BLaER1 treated with 17β-estradiol and CSF1 and Interleukin-3, amounts not matched to agents 10 nM and 100 nM (cell line): ENCODE measurements at regions not wholly inside any gene's neighbourhood (a gene's known extent, or its start where the extent isn't known, plus 50 kb on each side); places are given as distances from the start of the nearest gene placed in this dataset.

Experiments used
- H3K27ac ChIP-seq, 11 experiments: shearing (Covaris generic); formaldehyde crosslinking; 2 replicates each; pipeline ENCODE4 v1.8.1; 2022
- H3K27me3 ChIP-seq, 11 experiments: shearing (Covaris generic); formaldehyde crosslinking; 2 replicates each; pipeline ENCODE4 v1.8.1; 2022
- H3K36me3 ChIP-seq, 11 experiments: shearing (Covaris generic); formaldehyde crosslinking; 2 replicates each; pipeline ENCODE4 v1.8.1; 2022
- H3K4me1 ChIP-seq, 10 experiments: shearing (Covaris generic); formaldehyde crosslinking; 2 replicates each; pipeline ENCODE4 v1.8.1; 2022
- H3K4me2 ChIP-seq, 11 experiments: shearing (Covaris generic); formaldehyde crosslinking; 2 replicates each; pipeline ENCODE4 v1.8.1; 2022
- H3K4me3 ChIP-seq, 10 experiments: shearing (Covaris generic); formaldehyde crosslinking; 2 replicates each; pipeline ENCODE4 v1.8.1; 2022
- H3K9ac ChIP-seq, 11 experiments: shearing (Covaris generic); formaldehyde crosslinking; 2 replicates each; pipeline ENCODE4 v1.8.1; 2022
- H3K9me3 ChIP-seq, 11 experiments: shearing (Covaris generic); formaldehyde crosslinking; replicated peaks in 1 of 11; 2 replicates each; pipeline ENCODE4 v1.8.1; 2022
- H4K20me1 ChIP-seq, 11 experiments: shearing (Covaris generic); formaldehyde crosslinking; 2 replicates each; pipeline ENCODE4 v1.8.1; 2022
- Cebpa-rat ChIP-seq, 11 experiments: shearing (Covaris generic); IDR thresholded peaks; 2 replicates each; pipeline ENCODE4 v1.8.1; 2022

- H3K4me3 ChIP-seq = no peak overlapping the region
- no peaks in the 10 kb centered on the region for H3K36me3 ChIP-seq
- TF ChIP-seq Cebpa-rat (IDR thresholded peaks at IDR 0.05) = no peak
Measured at GRCh38 chr2:171608168-171608567, 79.1 kb upstream of the DYNC1I2 start.

GRCh38 chr2:171610824-171611223 is 76.4 kb upstream of the DYNC1I2 start:
- Histone ChIP-seq H3K4me2 (no peak overlapping the region), H3K36me3 (no peaks in the 10 kb centered on the region), H4K20me1 (no peaks in the 10 kb centered on the region), H3K9me3 (peaks cover 0 to 16% (median 10%) of the 10 kb centered on the region in 11 experiments; a peak in 14 of 22 replicates), H3K27me3 (no peaks in the 10 kb centered on the region), H3K4me1 (no peaks in the 10 kb centered on the region), H3K4me3 (no peak overlapping the region), H3K9ac (no peak overlapping the region), H3K27ac (no peak overlapping the region)
- no peak for TF ChIP-seq Cebpa-rat (IDR thresholded peaks at IDR 0.05)

More at GRCh38 chr2:171608168-171608567, 79.1 kb upstream of the DYNC1I2 start:
- Histone ChIP-seq H3K4me1 (no peaks in the 10 kb centered on the region), H3K4me2 (no peak overlapping the region), H3K9ac (no peak overlapping the region), H3K9me3 (peaks cover 0 to 16% (median 10%) of the 10 kb centered on the region in 11 experiments; a peak in 14 of 22 replicates), H4K20me1 (no peaks in the 10 kb centered on the region), H3K27me3 (no peaks in the 10 kb centered on the region), H3K27ac (no peak overlapping the region)

- H3K4me2 ChIP-seq = no peak overlapping the region
- H3K4me1 ChIP-seq = no peaks in the 10 kb centered on the region
- no peak overlapping the region for H3K9ac ChIP-seq
- H3K9me3 ChIP-seq = peaks cover 0 to 9% (median 0%) of the 10 kb centered on the region in 11 experiments; a peak in 6 of 22 replicates
- no peaks in the 10 kb centered on the region for H4K20me1 ChIP-seq
- no peak for TF ChIP-seq Cebpa-rat (IDR thresholded peaks at IDR 0.05)
- H3K36me3 ChIP-seq = no peaks in the 10 kb centered on the region
- H3K27me3 ChIP-seq = no peaks in the 10 kb centered on the region
- H3K27ac ChIP-seq = no peak overlapping the region
- no peak overlapping the region for H3K4me3 ChIP-seq
Measured at GRCh38 chr2:171615069-171615468, 72.2 kb upstream of the DYNC1I2 start.

- TF ChIP-seq Cebpa-rat (IDR thresholded peaks at IDR 0.05) = no peak
- no peak overlapping the region for H3K9ac ChIP-seq
Measured at GRCh38 chr2:171617981-171618380, 69.3 kb upstream of the DYNC1I2 start.

GRCh38 chr2:171625006-171625405 is 62.3 kb upstream of the DYNC1I2 start:
- Histone ChIP-seq H3K4me2 (no peak overlapping the region), H3K27me3 (no peaks in the 10 kb centered on the region), H4K20me1 (no peaks in the 10 kb centered on the region), H3K36me3 (0 out of 22 replicates have a peak, but pooled peaks cover 0 to 6% (median 0%) of the 10 kb centered on the region in 11 experiments), H3K27ac (no peak overlapping the region), H3K4me3 (no peak overlapping the region), H3K9ac (no peak overlapping the region), H3K4me1 (no peaks in the 10 kb centered on the region), H3K9me3 (peaks cover 42 to 51% (median 48%) of the 10 kb centered on the region in 11 experiments)
- TF ChIP-seq Cebpa-rat (IDR thresholded peaks at IDR 0.05) = no peak

More at GRCh38 chr2:171617981-171618380, 69.3 kb upstream of the DYNC1I2 start:
- H3K4me3 ChIP-seq = no peak overlapping the region
- H4K20me1 ChIP-seq = no peaks in the 10 kb centered on the region
- H3K27ac ChIP-seq = no peak overlapping the region
- no peak overlapping the region for H3K4me2 ChIP-seq
- no peaks in the 10 kb centered on the region for H3K36me3 ChIP-seq
- H3K9me3 ChIP-seq = no peaks in the 10 kb centered on the region; a peak in 1 of 22 replicates
- H3K4me1 ChIP-seq = no peaks in the 10 kb centered on the region
- no peaks in the 10 kb centered on the region for H3K27me3 ChIP-seq

GRCh38 chr2:171626949-171627348 is 60.3 kb upstream of the DYNC1I2 start:
- H3K4me2 ChIP-seq = no peak overlapping the region
- TF ChIP-seq Cebpa-rat (IDR thresholded peaks at IDR 0.05) = no peak

GRCh38 chr2:171627412-171627811 is 59.9 kb upstream of the DYNC1I2 start:
- Histone ChIP-seq H3K9ac (no peak overlapping the region), H3K27ac (no peak overlapping the region), H3K36me3 (peaks cover 0 to 6% (median 0%) of the 10 kb centered on the region in 11 experiments; a peak in 2 of 22 replicates), H3K4me3 (peak overlapping the region in 2 of 10 experiments; percentile 13 to 21; a peak in 2 of 20 replicates), H4K20me1 (no peaks in the 10 kb centered on the region), H3K9me3 (peaks cover 66 to 75% (median 72%) of the 10 kb centered on the region in 11 experiments), H3K4me2 (no peak overlapping the region), H3K4me1 (no peaks in the 10 kb centered on the region), H3K27me3 (no peaks in the 10 kb centered on the region)
- no peak for TF ChIP-seq Cebpa-rat (IDR thresholded peaks at IDR 0.05)

More at GRCh38 chr2:171626949-171627348, 60.3 kb upstream of the DYNC1I2 start:
- Histone ChIP-seq H3K27ac (no peak overlapping the region), H3K36me3 (peaks cover 0 to 6% (median 0%) of the 10 kb centered on the region in 11 experiments; a peak in 2 of 22 replicates), H3K27me3 (no peaks in the 10 kb centered on the region), H3K4me1 (no peaks in the 10 kb centered on the region), H3K9ac (no peak overlapping the region), H4K20me1 (no peaks in the 10 kb centered on the region), H3K9me3 (peaks cover 62 to 70% (median 68%) of the 10 kb centered on the region in 11 experiments), H3K4me3 (peak overlapping the region in 3 of 10 experiments; percentile 13 to 24 (median 21); a peak in 4 of 20 replicates)

GRCh38 chr2:171629113-171629512 is 58.2 kb upstream of the DYNC1I2 start:
- Histone ChIP-seq H4K20me1 (no peaks in the 10 kb centered on the region), H3K27me3 (no peaks in the 10 kb centered on the region), H3K9me3 (peaks cover 75 to 88% (median 86%) of the 10 kb centered on the region in 11 experiments), H3K9ac (no peak overlapping the region), H3K4me1 (no peaks in the 10 kb centered on the region), H3K4me2 (no peak overlapping the region), H3K4me3 (no peak overlapping the region), H3K27ac (no peak overlapping the region), H3K36me3 (peaks cover 0 to 6% (median 0%) of the 10 kb centered on the region in 11 experiments; a peak in 2 of 22 replicates)
- no peak for TF ChIP-seq Cebpa-rat (IDR thresholded peaks at IDR 0.05)

- no peak overlapping the region for H3K9ac ChIP-seq
- H3K27me3 ChIP-seq = no peaks in the 10 kb centered on the region
- H3K9me3 ChIP-seq = peaks cover 75 to 88% (median 84%) of the 10 kb centered on the region in 11 experiments
- H3K36me3 ChIP-seq = peaks cover 0 to 6% (median 0%) of the 10 kb centered on the region in 11 experiments; a peak in 2 of 22 replicates
- H3K4me3 ChIP-seq = no peak overlapping the region
- H3K4me2 ChIP-seq = no peak overlapping the region
- no peaks in the 10 kb centered on the region for H4K20me1 ChIP-seq
- H3K27ac ChIP-seq = no peak overlapping the region
- TF ChIP-seq Cebpa-rat (IDR thresholded peaks at IDR 0.05) = no peak
- no peaks in the 10 kb centered on the region for H3K4me1 ChIP-seq
Measured at GRCh38 chr2:171630089-171630770, 57.0 kb upstream of the DYNC1I2 start.
